Activated CD8-positive, alpha-beta T cell treated with anti-CD3 and anti-CD28 coated beads for 36 hours (primary cell): ENCODE measurements at regions not wholly inside any gene's neighbourhood (a gene's known extent, or its start where the extent isn't known, plus 50 kb on each side); places are given as distances from the start of the nearest gene placed in this dataset.

ENCODE experiments used
- ATAC-seq: fragments of 200-7000 bp; cut with Tn5 transposase; one replicate; pipeline ENCODE4 v1.10.0; 2021; ENCODE audit warnings: mild to moderate bottlenecking, moderate library complexity
- CTCF ChIA-PET: fragments of 350-600 bp; sonication (Branson Sonifier 250); formaldehyde crosslinking; loops from one replicate; lab custom pipeline; 2021; ENCODE audit warnings: antibody characterized with exemption; lab: Charles Lee
- POLR2A ChIA-PET: fragments of 350-600 bp; sonication (Branson Sonifier 250); formaldehyde crosslinking; loops from one replicate; lab custom pipeline; 2021; ENCODE audit warnings: antibody characterized with exemption; lab: Charles Lee
- DNase-seq: peaks from one replicate; pipeline ENCODE4 v3.0.0-alpha.2; 2020
- H3K27ac Mint-ChIP-seq: one replicate; pipeline ENCODE4 v1.8.0; 2021; ENCODE audit warnings: mild to moderate bottlenecking, mixed read lengths
- H3K27me3 Mint-ChIP-seq: one replicate; pipeline ENCODE4 v1.8.0; 2021; ENCODE audit warnings: mixed read lengths
- H3K36me3 Mint-ChIP-seq: one replicate; pipeline ENCODE4 v1.8.0; 2021; ENCODE audit warnings: low read depth, mixed read lengths
- H3K4me1 Mint-ChIP-seq: one replicate; pipeline ENCODE4 v1.8.0; 2021; ENCODE audit warnings: low read depth, mixed read lengths
- H3K4me3 Mint-ChIP-seq: one replicate; pipeline ENCODE4 v1.8.0; 2021; ENCODE audit warnings: mild to moderate bottlenecking, moderate library complexity, mixed read lengths
- H3K9me3 Mint-ChIP-seq: one replicate; pipeline ENCODE4 v1.8.0; 2021; ENCODE audit warnings: mixed read lengths
- CTCF ChIP-seq: fragments of 200-600 bp; IDR thresholded peaks from one replicate; pipeline ENCODE4 v1.8.0; 2022; ENCODE audit warnings: antibody characterized with exemption, mild to moderate bottlenecking
- intact Hi-C: fragments of 100-400 bp; cut with micrococcal nuclease; formaldehyde crosslinking; loops from one replicate; pipeline ENCODE4 v1.10.0; 2022

- no peak for DNase-seq
- no peak for TF ChIP-seq CTCF
- H3K27ac Mint-ChIP-seq, result no peak overlapping the region
- CTCF ChIA-PET, result interaction anchor here (0.6 to 0.9 kb wide), 3 partner anchors 14 to 100 kb away, joined by 3 to 4 read pairs (median 4); no protein-coding TSS in a partner anchor
- no peaks in the 10 kb centered on the region for H3K9me3 Mint-ChIP-seq
- ATAC-seq, result no peak
- H3K36me3 Mint-ChIP-seq, result no peaks in the 10 kb centered on the region
- intact Hi-C loops, result no loop called here
- H3K4me3 Mint-ChIP-seq, result no peak overlapping the region
- no peaks in the 10 kb centered on the region for H3K27me3 Mint-ChIP-seq
- peaks cover 5% of the 10 kb centered on the region for H3K4me1 Mint-ChIP-seq
- POLR2A ChIA-PET, result interaction anchor here (1.3 kb wide), 1 partner anchor 20 kb away, joined by 3 read pairs; no protein-coding TSS in a partner anchor
Observed at GRCh38 chr13:99737481-99738245, 233.9 kb downstream of the ZIC5 start.

GRCh38 chr13:99736541-99736940 lies 235.0 kb downstream of the ZIC5 start:
- ATAC-seq, result no peak

DNA sequence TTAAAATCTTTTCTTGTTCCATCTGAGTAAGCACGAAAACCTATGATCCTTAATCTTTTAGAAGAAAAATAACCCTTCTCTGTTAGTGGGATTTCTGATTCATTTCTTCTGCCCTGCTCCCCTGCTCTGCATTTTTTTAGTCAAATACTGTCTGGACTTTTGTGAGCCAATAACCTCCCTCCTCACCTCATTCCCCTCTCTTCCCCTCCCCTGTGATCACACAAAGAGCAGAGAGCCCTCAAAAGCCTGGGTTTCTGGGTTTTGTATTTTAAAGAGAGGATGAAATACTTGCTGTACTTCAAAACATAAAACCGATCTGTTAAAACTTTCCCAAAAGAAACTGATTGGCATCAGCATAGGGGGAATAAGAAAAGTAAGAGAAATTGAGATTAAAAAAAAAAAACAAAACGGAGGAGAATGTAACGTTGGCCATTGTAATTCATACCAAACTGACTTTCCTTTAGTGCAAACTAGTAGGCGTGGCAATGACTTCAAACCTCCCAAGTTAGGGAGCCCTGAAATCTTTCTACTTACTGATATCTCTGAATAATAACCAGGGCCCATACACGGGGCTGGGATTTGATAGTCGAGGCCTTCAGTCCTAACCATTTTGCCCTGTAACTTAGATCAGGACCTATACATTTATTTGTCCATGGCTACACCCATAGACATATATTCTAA lies 232.9 kb downstream of the TM9SF2 start:
- intact Hi-C loops, result no loop called here
- Mint-ChIP-seq H3K4me3 (no peak overlapping the region), H3K4me1 (no peaks in the 10 kb centered on the region), H3K27me3 (no peaks in the 10 kb centered on the region), H3K36me3 (no peaks in the 10 kb centered on the region), H3K9me3 (no peaks in the 10 kb centered on the region), H3K27ac (no peak overlapping the region)
- DNase-seq (no peak), ATAC-seq (no peak)
- POLR2A ChIA-PET, result no interaction called here
- no peak for TF ChIP-seq CTCF
- CTCF ChIA-PET, result no interaction called here

More at GRCh38 chr13:99736541-99736940, 235.0 kb downstream of the ZIC5 start:
- H3K36me3 Mint-ChIP-seq, result no peaks in the 10 kb centered on the region
- CTCF ChIA-PET, result no interaction called here
- no peak overlapping the region for H3K4me3 Mint-ChIP-seq
- H3K9me3 Mint-ChIP-seq, result no peaks in the 10 kb centered on the region
- peaks cover 5% of the 10 kb centered on the region for H3K4me1 Mint-ChIP-seq
- no peak overlapping the region for H3K27ac Mint-ChIP-seq
- no peaks in the 10 kb centered on the region for H3K27me3 Mint-ChIP-seq
- intact Hi-C loops, result no loop called here
- POLR2A ChIA-PET, result interaction anchor here (0.8 to 1.3 kb wide), 2 partner anchors 9 to 19 kb away, joined by 3 read pairs; no protein-coding TSS in a partner anchor
- no peak for TF ChIP-seq CTCF
- DNase-seq, result no peak

DNA sequence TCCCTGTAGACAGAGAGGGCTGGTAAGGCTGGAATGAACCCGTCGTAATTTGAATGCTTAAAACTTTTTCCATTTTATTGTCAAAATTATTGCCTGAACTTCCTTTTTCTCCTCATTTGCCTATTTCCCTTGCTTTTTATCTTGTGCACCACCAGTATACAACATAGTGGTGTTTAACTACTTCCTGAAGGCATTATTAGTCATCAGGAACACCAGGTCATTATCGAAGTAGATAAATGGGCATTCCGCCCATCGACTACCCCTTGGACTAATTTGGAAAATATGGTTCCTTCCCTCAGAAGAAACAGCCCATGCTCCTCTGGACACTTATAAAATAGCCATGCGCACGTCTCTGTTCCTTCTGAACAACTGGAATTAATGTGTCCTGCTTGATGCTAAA lies 232.1 kb downstream of the TM9SF2 start:
- no peak overlapping the region for H3K27ac Mint-ChIP-seq
- TF ChIP-seq CTCF, result no peak
- ATAC-seq (no peak), DNase-seq (no peak)
- H3K4me1 Mint-ChIP-seq, result no peaks in the 10 kb centered on the region
- intact Hi-C loops, result no loop called here
- H3K36me3 Mint-ChIP-seq, result no peaks in the 10 kb centered on the region
- no peaks in the 10 kb centered on the region for H3K27me3 Mint-ChIP-seq
- ChIA-PET CTCF (no interaction called here), POLR2A (no interaction called here)
- no peaks in the 10 kb centered on the region for H3K9me3 Mint-ChIP-seq
- H3K4me3 Mint-ChIP-seq, result no peak overlapping the region

- CTCF ChIA-PET, result no interaction called here
- H3K27me3 Mint-ChIP-seq, result no peaks in the 10 kb centered on the region
- H3K9me3 Mint-ChIP-seq, result no peaks in the 10 kb centered on the region
- no peaks in the 10 kb centered on the region for H3K36me3 Mint-ChIP-seq
- no peak for TF ChIP-seq CTCF
- H3K4me3 Mint-ChIP-seq, result no peak overlapping the region
- intact Hi-C loops, result no loop called here
- ATAC-seq, result no peak
- H3K4me1 Mint-ChIP-seq, result no peaks in the 10 kb centered on the region
- H3K27ac Mint-ChIP-seq, result no peak overlapping the region
- POLR2A ChIA-PET, result no interaction called here
- no peak for DNase-seq
Observed at GRCh38 chr13:99731747-99732146, 230.5 kb downstream of the TM9SF2 start.
